HG02623 (cell line): ENCODE measurements at regions not wholly inside any gene's neighbourhood (a gene's known extent, or its start where the extent isn't known, plus 50 kb on each side); places are given as distances from the start of the nearest gene placed in this dataset.
A peak's percentile ranks its signal among the peaks of the same experiment; 100 is the strongest.

ENCODE experiments used
- ATAC-seq: cut with Tn5 transposase; IDR thresholded peaks from one replicate; pipeline ENCODE4 v1.9.1; 2021; ENCODE audit warnings: moderate library complexity; ENCODE audit not compliant: unreplicated experiment

GRCh38 chr11:62030071-62030684 lies 62.7 kb upstream of the FTH1 start:
- ATAC-seq: no peak

GRCh38 chr11:62026739-62027370 lies 59.4 kb upstream of the FTH1 start:
- no peak for ATAC-seq

GRCh38 chr11:62025487-62026105 lies 58.2 kb upstream of the FTH1 start:
- peak; percentile 50 for ATAC-seq

- ATAC-seq: no peak
Measured at GRCh38 chr11:62024936-62025486, 57.6 kb upstream of the FTH1 start.

- ATAC-seq: no peak
Measured at GRCh38 chr11:62022211-62022610, 54.8 kb upstream of the FTH1 start.

GRCh38 chr11:62020661-62021060 lies 53.2 kb upstream of the FTH1 start:
- ATAC-seq: no peak

GRCh38 chr11:62018981-62019664 lies 51.7 kb upstream of the FTH1 start:
- no peak for ATAC-seq

GRCh38 chr11:62017878-62018655 lies 50.6 kb upstream of the FTH1 start:
- no peak for ATAC-seq
